Activated CD4-positive, alpha-beta T cell treated with anti-CD3 and anti-CD28 coated beads, Interleukin-2, amount 50 U/mL, for 24 hours (primary cell): ENCODE measurements at regions not wholly inside any gene's neighbourhood (a gene's known extent, or its start where the extent isn't known, plus 50 kb on each side); places are given as distances from the start of the nearest gene placed in this dataset.

Experiments used
- DNase-seq, 2 donors: peaks; one replicate each; pipeline ENCODE4 v3.0.0-alpha.2; 2020; ENCODE audit warnings: low read depth in 1 of 2, low spot score in 1 of 2

GRCh38 chr16:60605176-60605575 lies 1431.1 kb downstream of the CDH8 start:
- no peak for DNase-seq

DNA sequence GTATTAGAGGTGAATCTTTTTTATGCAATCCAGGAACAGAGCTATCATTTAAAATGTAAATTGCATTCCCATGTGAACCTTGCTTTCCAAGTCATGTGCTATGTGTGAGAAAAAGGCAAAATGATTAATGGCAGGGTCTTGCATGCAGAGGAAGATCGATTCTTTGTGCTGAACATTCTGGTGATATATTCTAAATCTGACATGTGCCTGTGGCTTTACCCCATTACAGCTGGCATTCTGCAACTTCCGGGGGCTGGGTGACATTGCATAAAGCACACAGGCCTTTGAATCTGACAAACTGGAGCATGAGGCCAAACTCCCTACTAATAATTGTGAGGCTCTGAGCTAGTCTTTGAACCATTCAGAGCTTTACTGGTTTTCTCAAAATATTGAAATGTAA lies 1449.7 kb downstream of the CDH8 start:
- DNase-seq: no peak

DNA sequence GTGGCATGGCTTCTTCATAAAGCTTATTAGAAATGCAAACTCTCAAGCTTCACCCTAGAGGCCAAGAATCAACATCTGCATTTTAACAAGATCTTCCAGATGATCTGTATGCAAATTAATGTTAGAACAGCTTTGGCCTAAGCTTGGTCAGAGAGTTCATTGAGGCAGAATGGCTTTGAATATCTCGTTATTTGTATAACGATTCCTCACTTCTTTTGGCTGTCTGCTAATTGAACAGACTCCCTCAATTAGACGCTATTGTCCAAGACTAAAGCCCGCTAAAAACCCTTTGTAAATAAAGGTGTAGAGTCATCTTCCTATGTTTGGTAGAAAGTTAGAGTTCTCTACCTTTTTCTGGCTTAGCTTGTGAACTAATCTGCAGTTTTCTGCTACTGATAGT lies 1453.7 kb downstream of the CDH8 start:
- no peak for DNase-seq

DNA sequence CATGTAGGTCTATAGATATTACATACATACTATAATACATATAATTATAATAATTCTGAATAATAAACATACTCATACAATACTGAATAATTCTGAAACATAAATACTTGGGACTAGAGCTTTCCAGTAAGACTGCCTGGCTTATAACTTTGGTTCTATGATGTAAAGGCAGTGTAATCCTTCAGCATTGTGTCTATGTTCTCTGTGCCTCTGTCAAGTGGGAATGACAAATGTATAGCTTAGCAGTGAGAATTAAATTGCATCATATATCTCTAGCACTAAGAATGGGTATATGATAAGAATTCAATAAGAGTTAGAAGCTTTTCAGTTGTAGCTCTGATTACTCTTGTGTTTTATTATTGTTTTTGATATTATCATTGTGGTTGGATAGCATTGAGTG lies 1469.3 kb downstream of the CDH8 start:
- no peak for DNase-seq

- DNase-seq: no peak
Measured at GRCh38 chr16:60564588-60564987, 1471.7 kb downstream of the CDH8 start.

DNA sequence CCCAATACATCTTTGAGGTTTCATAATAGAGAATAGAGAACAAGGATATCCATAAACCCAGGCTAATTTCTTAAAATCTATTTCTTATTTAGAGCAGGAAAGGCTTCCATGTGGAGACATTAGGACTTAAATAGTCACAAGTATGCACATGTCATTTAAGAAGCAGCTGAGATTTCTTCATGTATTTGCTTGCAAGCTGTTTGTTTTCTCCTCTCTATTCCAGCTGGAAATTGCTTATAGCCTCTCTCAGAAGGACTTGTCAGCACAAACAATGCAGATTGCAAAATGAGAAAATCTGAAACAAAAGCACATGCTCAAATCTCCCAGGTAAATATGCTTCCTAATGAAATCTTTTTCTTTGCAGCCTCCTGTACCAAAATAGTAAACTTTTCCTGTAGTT lies 1473.1 kb downstream of the CDH8 start:
- DNase-seq: no peak

GRCh38 chr16:60558936-60559335 lies 1477.3 kb downstream of the CDH8 start:
- no peak for DNase-seq

- no peak for DNase-seq
Measured at GRCh38 chr16:60553090-60553757, 1483.0 kb downstream of the CDH8 start.

- DNase-seq: no peak
Measured at GRCh38 chr16:60541535-60541934, 1494.7 kb downstream of the CDH8 start.

DNA sequence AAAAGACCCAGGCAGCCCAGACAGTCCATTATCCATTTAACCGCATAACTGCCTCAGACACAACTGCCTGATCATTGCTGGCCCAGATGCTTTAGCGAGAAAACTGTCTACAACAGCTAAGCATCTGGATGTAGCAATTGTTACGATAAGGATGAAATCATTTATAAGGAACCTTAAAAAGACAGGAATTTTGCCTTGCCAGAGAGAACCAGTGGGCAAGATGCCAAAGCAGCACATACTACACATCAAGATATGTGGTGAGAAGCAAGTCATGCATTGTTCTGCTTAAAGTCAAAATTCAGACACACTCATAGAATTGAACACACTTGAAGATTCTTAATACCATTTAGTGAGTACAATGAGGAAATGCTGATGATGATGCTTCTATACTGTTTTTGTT lies 1525.3 kb downstream of the CDH8 start:
- DNase-seq: no peak

- DNase-seq: no peak
Measured at GRCh38 chr16:60510208-60510607, 1526.0 kb downstream of the CDH8 start.

- DNase-seq: no peak
Measured at GRCh38 chr16:60491273-60491672, 1545.0 kb downstream of the CDH8 start.

GRCh38 chr16:60485872-60486489 lies 1550.3 kb downstream of the CDH8 start:
- no peak for DNase-seq

DNA sequence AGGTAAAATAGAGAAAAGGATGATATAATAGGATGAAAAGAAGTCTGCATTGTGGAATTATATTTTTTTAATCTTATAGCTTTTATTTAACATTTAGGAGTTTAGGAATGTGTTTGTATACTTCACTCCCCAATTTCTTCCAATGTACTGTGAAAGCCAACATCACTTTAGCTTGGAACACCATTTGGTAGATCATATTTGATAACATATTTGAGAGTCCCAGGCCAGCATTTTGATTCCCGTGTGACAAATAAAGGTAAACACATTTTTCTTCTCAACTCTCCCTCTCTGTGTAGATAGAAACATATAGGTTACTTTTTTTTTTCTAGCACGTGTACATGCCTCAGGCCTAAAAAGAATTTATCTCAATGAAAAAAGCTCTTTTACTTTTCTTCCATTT lies 1551.3 kb downstream of the CDH8 start:
- no peak for DNase-seq

- no peak for DNase-seq
Measured at GRCh38 chr16:60481591-60481990, 1554.6 kb downstream of the CDH8 start.

DNA sequence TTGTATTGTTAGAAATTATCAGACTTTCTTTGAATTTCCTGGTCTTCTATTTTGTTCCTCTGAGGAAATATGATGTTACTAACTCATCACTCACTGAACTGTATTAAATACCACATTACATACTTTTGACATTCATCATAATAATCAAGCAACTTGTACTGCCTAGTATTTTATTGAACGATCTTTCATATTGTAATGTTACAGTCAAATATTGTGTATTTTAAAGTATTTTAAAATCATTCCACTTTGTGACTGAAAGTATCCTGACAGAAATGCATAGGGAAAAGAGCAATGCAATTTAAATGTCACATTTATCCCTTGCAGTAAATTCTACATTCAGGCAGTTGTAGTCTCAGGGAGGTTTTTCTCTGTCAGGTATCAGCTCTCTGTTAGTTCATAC lies 1557.4 kb downstream of the CDH8 start:
- no peak for DNase-seq

- no peak for DNase-seq
Measured at GRCh38 chr16:60463986-60464385, 1572.3 kb downstream of the CDH8 start.

DNA sequence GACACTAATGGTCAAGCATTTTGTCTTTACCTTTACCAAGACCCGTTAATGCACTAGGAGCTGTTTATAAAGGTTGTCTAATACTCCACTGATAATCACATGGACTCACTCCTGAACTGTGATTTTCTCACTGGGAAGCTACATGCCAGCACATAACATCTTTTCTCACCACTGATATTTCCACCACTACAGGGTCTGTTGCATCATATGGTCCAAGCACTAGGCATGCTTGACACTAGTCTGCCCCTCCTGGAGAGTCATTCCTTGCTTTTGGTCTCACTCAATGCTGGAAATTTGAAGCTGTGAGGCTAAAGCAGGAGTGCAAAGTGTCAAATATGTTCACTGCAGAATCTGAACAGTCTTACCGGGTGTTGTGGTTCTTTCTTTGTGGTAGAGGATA lies 1576.8 kb downstream of the CDH8 start:
- DNase-seq: no peak

DNA sequence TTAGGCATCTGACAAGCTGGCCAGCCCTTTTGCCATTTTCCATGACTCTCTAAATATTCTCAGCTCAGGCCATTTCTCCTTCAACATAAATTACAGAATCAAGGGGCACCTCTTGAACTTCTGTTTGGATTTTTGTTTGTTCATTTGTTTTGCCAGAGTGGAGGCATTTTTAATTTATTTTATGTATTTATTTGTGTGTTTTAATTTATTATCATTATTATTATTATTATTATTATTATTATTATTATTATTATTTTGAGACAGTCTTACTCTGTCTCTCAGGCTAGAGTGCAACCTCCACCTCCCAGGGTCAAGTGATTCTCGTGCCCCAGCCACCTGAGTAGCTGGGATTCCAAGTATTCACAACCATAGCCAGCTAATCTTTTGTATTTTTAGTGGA lies 1578.0 kb downstream of the CDH8 start:
- DNase-seq: no peak

- DNase-seq: no peak
Measured at GRCh38 chr16:60452646-60453045, 1583.6 kb downstream of the CDH8 start.

GRCh38 chr16:60438894-60439293 lies 1597.3 kb downstream of the CDH8 start:
- no peak for DNase-seq

DNA sequence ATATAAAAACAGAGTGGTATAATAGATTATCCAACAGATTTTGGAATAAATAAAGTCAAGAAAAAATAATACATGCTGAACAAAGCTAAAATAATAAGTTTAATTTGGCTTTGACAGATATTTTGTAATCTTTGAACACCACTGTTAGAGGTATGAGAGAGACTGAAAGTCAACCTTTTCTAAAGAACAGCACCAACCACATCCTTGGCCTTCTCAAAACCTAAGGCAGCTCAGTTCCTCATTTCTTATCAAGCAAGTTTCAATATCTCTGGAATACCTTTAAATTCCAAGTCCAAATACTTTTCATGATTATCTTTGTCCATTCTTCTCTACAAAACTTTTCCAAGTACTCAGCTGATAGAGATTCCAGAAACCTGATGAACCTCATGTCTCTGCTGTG lies 1603.8 kb downstream of the CDH8 start:
- no peak for DNase-seq

- DNase-seq: no peak
Measured at GRCh38 chr16:60419859-60420258, 1616.4 kb downstream of the CDH8 start.
